ENCODE measurements at regions not wholly inside any gene's neighbourhood (a gene's known extent, or its start where the extent isn't known, plus 50 kb on each side); places are given as distances from the start of the nearest gene placed in this dataset.
A peak's percentile ranks its signal among the peaks of the same experiment; 100 is the strongest.

- H3K4me3 ChIP-seq (ENCODE audit: severe bottlenecking) = no peak overlapping the region
- no peaks in the 10 kb centered on the region for H3K9me3 ChIP-seq (ENCODE audit: severe bottlenecking)
- TF ChIP-seq CTCF (IDR thresholded peaks at IDR 0.05; ENCODE audit: poor library complexity, severe bottlenecking) = no peak
- no peak for ATAC-seq (ENCODE audit: low read depth)
- no peak for DNase-seq (ENCODE audit: low spot score)
- no peak overlapping the region for H3K27ac ChIP-seq (ENCODE audit: poor library complexity, severe bottlenecking)
- peaks cover 7% of the 10 kb centered on the region; the same call in 1 of the 2 replicates for H3K36me3 ChIP-seq (ENCODE audit: low read depth)
- peaks cover 7% of the 10 kb centered on the region for H3K4me1 ChIP-seq (ENCODE audit: insufficient read depth, poor library complexity, severe bottlenecking)
- H3K27me3 ChIP-seq (ENCODE audit: insufficient read depth, poor library complexity, severe bottlenecking) = no peaks in the 10 kb centered on the region
These were observed 553.7 kb downstream of the MCTP2 start for GRCh38 chr15:94785091-94785490.

GRCh38 chr15:94791008-94791407 is 559.6 kb downstream of the MCTP2 start:
- no peaks in the 10 kb centered on the region for H3K27me3 ChIP-seq (ENCODE audit: insufficient read depth, poor library complexity, severe bottlenecking)
- H3K9me3 ChIP-seq (ENCODE audit: severe bottlenecking) = no peaks in the 10 kb centered on the region
- peak overlapping the region; percentile 95 for H3K27ac ChIP-seq (ENCODE audit: poor library complexity, severe bottlenecking)
- ATAC-seq (ENCODE audit: low read depth) (peak; percentile 32; the same call in 2 of the 3 replicates), DNase-seq (ENCODE audit: low spot score) (no peak)
- H3K36me3 ChIP-seq (ENCODE audit: low read depth) = no peaks in the 10 kb centered on the region
- no peak overlapping the region for H3K4me3 ChIP-seq (ENCODE audit: severe bottlenecking)
- no peak for TF ChIP-seq CTCF (IDR thresholded peaks at IDR 0.05; ENCODE audit: poor library complexity, severe bottlenecking)
- peaks cover 42% of the 10 kb centered on the region for H3K4me1 ChIP-seq (ENCODE audit: insufficient read depth, poor library complexity, severe bottlenecking)

- Histone ChIP-seq H3K27ac (ENCODE audit: poor library complexity, severe bottlenecking) (peak overlapping the region; percentile 95), H3K4me1 (ENCODE audit: insufficient read depth, poor library complexity, severe bottlenecking) (peaks cover 42% of the 10 kb centered on the region), H3K27me3 (ENCODE audit: insufficient read depth, poor library complexity, severe bottlenecking) (no peaks in the 10 kb centered on the region), H3K4me3 (ENCODE audit: severe bottlenecking) (no peak overlapping the region), H3K9me3 (ENCODE audit: severe bottlenecking) (no peaks in the 10 kb centered on the region), H3K36me3 (ENCODE audit: low read depth) (no peaks in the 10 kb centered on the region)
- TF ChIP-seq CTCF (IDR thresholded peaks at IDR 0.05; ENCODE audit: poor library complexity, severe bottlenecking) = no peak
- ATAC-seq (ENCODE audit: low read depth) (no peak), DNase-seq (ENCODE audit: low spot score) (no peak)
These were observed 560.1 kb downstream of the MCTP2 start for GRCh38 chr15:94791510-94791909.

GRCh38 chr15:94792196-94792595 is 560.8 kb downstream of the MCTP2 start:
- DNase-seq (ENCODE audit: low spot score) (peak; percentile 68), ATAC-seq (ENCODE audit: low read depth) (peak; percentile 98)
- peaks cover 42% of the 10 kb centered on the region for H3K4me1 ChIP-seq (ENCODE audit: insufficient read depth, poor library complexity, severe bottlenecking)
- H3K4me3 ChIP-seq (ENCODE audit: severe bottlenecking) = no peak overlapping the region
- no peaks in the 10 kb centered on the region for H3K9me3 ChIP-seq (ENCODE audit: severe bottlenecking)
- no peaks in the 10 kb centered on the region for H3K36me3 ChIP-seq (ENCODE audit: low read depth)
- no peaks in the 10 kb centered on the region for H3K27me3 ChIP-seq (ENCODE audit: insufficient read depth, poor library complexity, severe bottlenecking)
- no peak for TF ChIP-seq CTCF (IDR thresholded peaks at IDR 0.05; ENCODE audit: poor library complexity, severe bottlenecking)
- peak overlapping the region; percentile 95 for H3K27ac ChIP-seq (ENCODE audit: poor library complexity, severe bottlenecking)

GRCh38 chr15:94793207-94793606 is 561.8 kb downstream of the MCTP2 start:
- DNase-seq (ENCODE audit: low spot score) (no peak), ATAC-seq (ENCODE audit: low read depth) (no peak)
- no peaks in the 10 kb centered on the region for H3K9me3 ChIP-seq (ENCODE audit: severe bottlenecking)
- no peaks in the 10 kb centered on the region for H3K27me3 ChIP-seq (ENCODE audit: insufficient read depth, poor library complexity, severe bottlenecking)
- peak overlapping the region; percentile 95 for H3K27ac ChIP-seq (ENCODE audit: poor library complexity, severe bottlenecking)
- no peaks in the 10 kb centered on the region for H3K36me3 ChIP-seq (ENCODE audit: low read depth)
- H3K4me1 ChIP-seq (ENCODE audit: insufficient read depth, poor library complexity, severe bottlenecking) = peaks cover 42% of the 10 kb centered on the region
- no peak for TF ChIP-seq CTCF (IDR thresholded peaks at IDR 0.05; ENCODE audit: poor library complexity, severe bottlenecking)
- no peak overlapping the region for H3K4me3 ChIP-seq (ENCODE audit: severe bottlenecking)
